ENCODE measurements at regions not wholly inside any gene's neighbourhood (a gene's known extent, or its start where the extent isn't known, plus 50 kb on each side); places are given as distances from the start of the nearest gene placed in this dataset.

- no peaks in the 10 kb centered on the region for H3K36me3 ChIP-seq (ENCODE audit: control insufficient read depth in 2 of 2, extremely low read depth in 1 of 2, insufficient read depth in 2 of 2, low read length in 2 of 2)
- H4K20me1 ChIP-seq (ENCODE audit: control insufficient read depth, extremely low read depth, insufficient read depth, low read length): no peaks in the 10 kb centered on the region
- H3K4me1 ChIP-seq (ENCODE audit: control insufficient read depth, extremely low read depth, insufficient read depth, low read length): no peaks in the 10 kb centered on the region
- no peaks in the 10 kb centered on the region for H3K9me1 ChIP-seq (ENCODE audit: control insufficient read depth, extremely low read depth, insufficient read depth, low read length)
- H3K4me2 ChIP-seq (ENCODE audit: control insufficient read depth, extremely low read depth, insufficient read depth, low read depth, low read length): no peak overlapping the region
- no peak overlapping the region for H3K9ac ChIP-seq (ENCODE audit: control insufficient read depth, extremely low read depth, insufficient read depth, low read length)
- peaks cover 80% of the 10 kb centered on the region for H3K27me3 ChIP-seq (ENCODE audit: control insufficient read depth, extremely low read depth, insufficient read depth, low read length)
- DNase-seq (ENCODE audit: low read depth, low spot score) (no peak), FAIRE-seq (no peak)
- TF ChIP-seq CTCF (optimal IDR thresholded peaks at IDR 0.05 in 1 of 3, IDR thresholded peaks at IDR 0.05 in 1 of 3, conservative IDR thresholded peaks at IDR 0.05 in 1 of 3; ENCODE audit: extremely low read depth in 1 of 3, insufficient read depth in 2 of 3, low read length in 3 of 3) (no peak), EZH2 (IDR thresholded peaks at IDR 0.05; ENCODE audit: low read length) (peak; percentile 46)
- H3K9me3 ChIP-seq (ENCODE audit: control insufficient read depth, low read depth, low read length): no peaks in the 10 kb centered on the region
- no peak overlapping the region for H3K27ac ChIP-seq (ENCODE audit: control insufficient read depth, insufficient read depth, low read length)
- no peaks in the 10 kb centered on the region for H3K79me2 ChIP-seq (ENCODE audit: control insufficient read depth, insufficient read depth, low read length)
- no peak overlapping the region for H3K4me3 ChIP-seq (ENCODE audit: control insufficient read depth in 2 of 3, extremely low read depth in 1 of 3, insufficient read depth in 2 of 3, low read depth in 1 of 3, low read length in 3 of 3)
- no peak overlapping the region for H2AFZ ChIP-seq (ENCODE audit: control insufficient read depth, low read length)
- dilution Hi-C loops (cut with MboI; ENCODE audit: extremely low pct_ligation_motif_present, low sequenced_read_pairs): no loop called here
These were observed 140.4 kb downstream of the ENGASE start for GRCh38 chr17:79214940-79215604.

- TF ChIP-seq EZH2 (IDR thresholded peaks at IDR 0.05; ENCODE audit: low read length): no peak
- no peak for TF ChIP-seq CTCF (optimal IDR thresholded peaks at IDR 0.05 in 1 of 3, IDR thresholded peaks at IDR 0.05 in 1 of 3, conservative IDR thresholded peaks at IDR 0.05 in 1 of 3; ENCODE audit: extremely low read depth in 1 of 3, insufficient read depth in 2 of 3, low read length in 3 of 3)
- no peaks in the 10 kb centered on the region for H3K9me3 ChIP-seq (ENCODE audit: control insufficient read depth, low read depth, low read length)
- H3K4me1 ChIP-seq (ENCODE audit: control insufficient read depth, extremely low read depth, insufficient read depth, low read length): no peaks in the 10 kb centered on the region
- H3K9me1 ChIP-seq (ENCODE audit: control insufficient read depth, extremely low read depth, insufficient read depth, low read length): no peaks in the 10 kb centered on the region
- H3K4me2 ChIP-seq (ENCODE audit: control insufficient read depth, extremely low read depth, insufficient read depth, low read depth, low read length): no peak overlapping the region
- no peaks in the 10 kb centered on the region for H4K20me1 ChIP-seq (ENCODE audit: control insufficient read depth, extremely low read depth, insufficient read depth, low read length)
- H3K4me3 ChIP-seq (ENCODE audit: control insufficient read depth in 2 of 3, extremely low read depth in 1 of 3, insufficient read depth in 2 of 3, low read depth in 1 of 3, low read length in 3 of 3): no peak overlapping the region
- DNase-seq (ENCODE audit: low read depth, low spot score): no peak
- peaks cover 79% of the 10 kb centered on the region for H3K27me3 ChIP-seq (ENCODE audit: control insufficient read depth, extremely low read depth, insufficient read depth, low read length)
- no peaks in the 10 kb centered on the region for H3K79me2 ChIP-seq (ENCODE audit: control insufficient read depth, insufficient read depth, low read length)
- H3K9ac ChIP-seq (ENCODE audit: control insufficient read depth, extremely low read depth, insufficient read depth, low read length): no peak overlapping the region
- H3K27ac ChIP-seq (ENCODE audit: control insufficient read depth, insufficient read depth, low read length): no peak overlapping the region
- no peaks in the 10 kb centered on the region for H3K36me3 ChIP-seq (ENCODE audit: control insufficient read depth in 2 of 2, extremely low read depth in 1 of 2, insufficient read depth in 2 of 2, low read length in 2 of 2)
- no peak overlapping the region for H2AFZ ChIP-seq (ENCODE audit: control insufficient read depth, low read length)
- dilution Hi-C loops (cut with MboI; ENCODE audit: extremely low pct_ligation_motif_present, low sequenced_read_pairs): no loop called here
- FAIRE-seq: no peak
These were observed 139.8 kb downstream of the ENGASE start for GRCh38 chr17:79214459-79214858.

All from keratinocyte (primary cell).